Choroid plexus epithelial cell (primary cell): ENCODE measurements at regions not wholly inside any gene's neighbourhood (a gene's known extent, or its start where the extent isn't known, plus 50 kb on each side); places are given as distances from the start of the nearest gene placed in this dataset.

Experiments used
- DNase-seq: peaks from one replicate; pipeline ENCODE4 v3.0.0-alpha.2; 2010; ENCODE audit warnings: low read depth
- H3K4me3 ChIP-seq: 2 replicates; pipeline ENCODE4 v1.5.1; 2011; ENCODE audit warnings: low read depth, mild to moderate bottlenecking, control low read depth, low read length, moderate library complexity
- TF ChIP-seq, protein P1 (sequence below): conservative IDR thresholded peaks from 2 replicates; pipeline ENCODE4 v1.5.1; 2011; ENCODE audit warnings: low read depth, mild to moderate bottlenecking, control low read depth, inconsistent platforms, low read length, moderate library complexity

DNA sequence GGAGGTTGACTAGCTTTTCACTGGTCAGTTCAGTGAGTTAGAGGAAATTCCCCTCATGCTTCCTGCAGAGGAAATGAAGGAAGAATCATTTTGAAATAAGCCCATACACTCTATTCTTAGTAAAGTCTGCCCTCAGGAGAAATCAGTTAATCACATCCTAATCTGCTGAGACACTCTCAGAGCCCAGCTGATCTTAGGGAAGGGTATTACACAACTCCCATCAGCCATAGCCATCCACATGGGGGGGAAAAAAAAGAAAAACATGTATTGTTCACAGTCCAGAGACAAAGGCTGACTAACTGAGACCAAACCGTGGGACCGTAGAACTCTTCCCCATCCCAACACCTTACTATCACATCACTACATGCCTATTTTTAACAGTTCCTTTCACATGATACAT, 722.3 kb downstream of the CDH8 start:
- no peak overlapping the region for H3K4me3 ChIP-seq
- TF ChIP-seq, protein P1, sequence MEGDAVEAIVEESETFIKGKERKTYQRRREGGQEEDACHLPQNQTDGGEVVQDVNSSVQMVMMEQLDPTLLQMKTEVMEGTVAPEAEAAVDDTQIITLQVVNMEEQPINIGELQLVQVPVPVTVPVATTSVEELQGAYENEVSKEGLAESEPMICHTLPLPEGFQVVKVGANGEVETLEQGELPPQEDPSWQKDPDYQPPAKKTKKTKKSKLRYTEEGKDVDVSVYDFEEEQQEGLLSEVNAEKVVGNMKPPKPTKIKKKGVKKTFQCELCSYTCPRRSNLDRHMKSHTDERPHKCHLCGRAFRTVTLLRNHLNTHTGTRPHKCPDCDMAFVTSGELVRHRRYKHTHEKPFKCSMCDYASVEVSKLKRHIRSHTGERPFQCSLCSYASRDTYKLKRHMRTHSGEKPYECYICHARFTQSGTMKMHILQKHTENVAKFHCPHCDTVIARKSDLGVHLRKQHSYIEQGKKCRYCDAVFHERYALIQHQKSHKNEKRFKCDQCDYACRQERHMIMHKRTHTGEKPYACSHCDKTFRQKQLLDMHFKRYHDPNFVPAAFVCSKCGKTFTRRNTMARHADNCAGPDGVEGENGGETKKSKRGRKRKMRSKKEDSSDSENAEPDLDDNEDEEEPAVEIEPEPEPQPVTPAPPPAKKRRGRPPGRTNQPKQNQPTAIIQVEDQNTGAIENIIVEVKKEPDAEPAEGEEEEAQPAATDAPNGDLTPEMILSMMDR, result no peak
- no peak for DNase-seq

DNA sequence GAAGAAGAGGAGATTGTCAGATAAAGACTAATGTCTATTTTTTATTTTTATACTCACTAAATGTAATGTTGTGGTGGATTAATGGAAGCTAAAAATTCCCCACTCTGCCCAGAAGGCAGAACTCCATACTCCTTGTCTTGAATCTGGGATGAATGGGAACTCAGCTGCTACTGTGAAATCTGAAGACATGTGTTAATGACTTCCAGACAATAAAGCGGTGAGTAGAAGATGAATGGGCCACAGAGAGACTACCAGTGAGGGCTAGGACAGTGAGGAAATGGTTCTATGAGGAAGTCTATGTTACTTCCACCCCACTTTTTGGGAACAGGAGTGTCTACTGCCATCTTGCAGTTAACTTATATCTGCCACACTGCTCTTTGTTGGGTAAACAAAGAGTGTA, 726.9 kb downstream of the CDH8 start:
- TF ChIP-seq, protein P1, result no peak
- no peak overlapping the region for H3K4me3 ChIP-seq
- DNase-seq, result no peak

DNA sequence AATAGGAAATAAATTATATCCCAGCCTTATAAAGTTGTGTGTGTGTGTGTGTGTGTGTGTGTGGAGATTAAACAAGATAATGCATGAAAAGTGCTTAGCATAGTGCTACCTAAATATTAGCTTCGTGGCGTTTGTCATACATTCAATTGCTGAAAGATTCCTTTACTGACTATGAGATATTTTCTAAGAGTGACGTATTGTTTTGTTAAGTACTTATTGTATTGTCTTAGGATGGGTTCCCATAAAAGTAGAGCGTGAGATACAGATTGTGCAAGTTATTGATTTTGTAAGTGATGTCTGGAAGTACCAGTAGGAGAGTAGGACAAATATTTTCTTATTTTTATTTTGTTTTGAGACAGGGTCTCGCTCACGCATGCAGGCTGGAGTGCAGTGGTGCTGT, 730.0 kb downstream of the CDH8 start:
- no peak for DNase-seq
- TF ChIP-seq, protein P1, result no peak
- no peak overlapping the region for H3K4me3 ChIP-seq

DNA sequence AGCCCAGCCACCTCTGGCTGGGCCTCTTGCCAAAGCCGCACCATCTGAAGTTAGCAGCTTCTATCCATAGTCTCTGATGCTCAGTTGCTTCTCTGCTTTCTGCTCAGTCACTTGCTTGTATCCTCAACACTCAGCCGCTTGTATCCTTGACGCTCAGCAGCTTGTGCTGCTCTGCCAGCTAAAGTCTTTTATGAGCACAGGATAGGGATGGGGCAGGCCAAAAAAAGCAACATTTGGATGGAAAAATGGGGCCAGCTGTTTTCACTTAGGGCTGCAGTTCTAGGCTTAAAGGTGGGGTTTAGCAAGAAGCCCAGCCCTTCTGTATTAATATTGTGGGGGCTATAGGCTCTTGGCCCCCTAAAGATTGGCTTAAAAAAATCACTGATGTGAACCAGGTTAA, 739.4 kb downstream of the CDH8 start:
- no peak for DNase-seq
- H3K4me3 ChIP-seq, result no peak overlapping the region
- TF ChIP-seq, protein P1, result no peak

DNA sequence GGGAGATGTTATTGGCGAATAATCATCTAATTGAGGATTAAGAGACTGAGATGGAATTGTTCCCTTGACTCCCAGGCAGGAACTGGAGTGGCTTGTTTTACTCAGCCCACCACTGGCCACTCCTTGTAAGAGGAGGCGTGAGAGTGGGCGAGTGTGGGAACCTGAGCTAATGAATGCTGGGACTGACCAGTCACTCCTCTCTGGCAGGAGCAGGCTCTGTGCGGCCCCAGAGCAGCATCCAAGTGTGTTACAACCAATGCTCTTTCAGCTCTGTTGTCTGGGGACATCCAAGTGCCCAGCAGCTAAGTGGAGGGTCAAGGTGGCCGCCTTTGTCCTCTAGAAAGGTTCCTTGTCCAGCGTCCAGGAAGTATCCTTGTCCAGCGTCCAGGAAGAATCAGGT, 739.9 kb downstream of the CDH8 start:
- DNase-seq, result no peak
- no peak overlapping the region for H3K4me3 ChIP-seq
- TF ChIP-seq, protein P1, result no peak

DNA sequence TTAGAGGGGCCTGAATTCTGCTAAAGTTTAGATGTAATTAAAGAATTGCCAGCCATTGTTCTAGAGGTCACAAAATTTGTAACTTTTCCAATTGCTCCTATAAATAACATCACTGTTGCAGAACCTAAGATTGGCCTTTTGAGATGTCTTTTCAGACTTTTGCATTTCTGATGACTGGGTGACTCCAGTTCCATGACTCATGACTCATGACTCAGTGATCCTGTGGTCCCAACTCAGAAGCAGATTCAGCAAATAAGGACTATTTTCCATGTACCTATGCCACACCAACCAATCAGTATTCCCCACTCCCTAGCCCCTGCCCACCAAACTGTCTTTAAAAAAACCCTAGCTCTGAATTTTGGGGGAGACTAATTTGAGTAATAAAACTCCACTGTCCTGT, 740.9 kb downstream of the CDH8 start:
- no peak overlapping the region for H3K4me3 ChIP-seq
- DNase-seq, result no peak
- TF ChIP-seq, protein P1, result no peak

DNA sequence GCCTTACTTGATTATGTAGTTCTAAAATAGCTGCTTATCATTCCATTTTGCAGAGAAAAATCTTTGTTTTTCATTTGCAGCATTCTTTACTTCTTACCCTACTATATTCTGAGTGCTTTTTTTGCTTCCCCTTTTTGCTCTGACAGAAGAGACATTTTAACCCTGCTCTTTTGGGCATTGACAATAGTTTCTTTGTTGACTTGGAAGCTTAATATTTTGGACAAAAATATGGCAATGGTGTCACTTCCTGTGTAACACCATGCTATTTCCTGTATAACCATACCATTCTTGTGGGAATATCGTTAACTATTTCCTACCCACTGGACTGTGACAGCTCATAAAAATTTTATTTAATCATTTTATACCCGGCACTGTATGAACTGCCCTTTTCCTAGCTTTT, 747.1 kb downstream of the CDH8 start:
- TF ChIP-seq, protein P1, result no peak
- DNase-seq, result no peak
- no peak overlapping the region for H3K4me3 ChIP-seq
